K562 (cell line): ENCODE measurements at regions not wholly inside any gene's neighbourhood (a gene's known extent, or its start where the extent isn't known, plus 50 kb on each side); places are given as distances from the start of the nearest gene placed in this dataset.

Experiments used
- ATAC-seq: fragments of 200-7000 bp; cut with Tn5 transposase; 3 replicates; pipeline ENCODE4 v1.9.1; 2020; ENCODE audit warnings: moderate library complexity
- BruUV-seq: library from RNA; stranded (reverse); fragments of 400-500 nt; replicated peaks from 2 replicates; lab custom pipeline; 2021; lab: Mats Ljungman, UMichigan
- CTCF ChIA-PET: fragments of 300-600 bp; formaldehyde crosslinking; extraction: SDS; loops from one replicate; lab custom pipeline; 2021; ENCODE audit warnings: low intra/inter-chr PET ratio; lab: Yijun Ruan, JAX
- POLR2A ChIA-PET: fragments of 300-600, 350-650 bp; sonication (Branson Sonifier 250); formaldehyde crosslinking; extraction: SDS; loops from one replicate; lab custom pipeline; 2021; ENCODE audit warnings: antibody characterized with exemption, inconsistent platforms; lab: Yijun Ruan, JAX
- DNase-seq, 4 experiments: peaks; one replicate each; pipeline versions ENCODE4 v3.0.0 to v3.0.0-alpha.2; 2011 to 2018; ENCODE audit warnings: low spot score in 3 of 4, mixed read lengths in 3 of 4; ENCODE audit errors: extremely low read depth in 1 of 4
- FAIRE-seq: peaks from 2 replicates; lab custom pipeline; 2011; peaks lifted over from hg19 to GRCh38; lab: Jason Lieb, UNC
- H2AFZ ChIP-seq: 2 replicates; pipeline ENCODE4 v1.6.0; 2011; ENCODE audit warnings: low read depth, low read length, control low read depth, inconsistent platforms
- H3K27ac ChIP-seq: fragments of 200-600 bp; 3 replicates; pipeline ENCODE4 v1.8.0; 2011; ENCODE audit warnings: low read depth, mild to moderate bottlenecking, control low read depth, inconsistent platforms, low read length, moderate library complexity, mixed read lengths; ENCODE audit errors: extremely low read depth
- H3K27me3 ChIP-seq, 2 experiments: fragments of 300-600 bp in 1 of 2; 2 replicates in 1 of 2; 3 replicates in 1 of 2; pipeline versions ENCODE4 v1.6.0 to v1.8.0; 2011; ENCODE audit warnings: inconsistent platforms in 2 of 2, low read length in 2 of 2, mild to moderate bottlenecking in 1 of 2, mixed read lengths in 1 of 2, moderate library complexity in 1 of 2; ENCODE audit not compliant: control insufficient read depth in 2 of 2, insufficient read depth in 2 of 2
- H3K36me3 ChIP-seq: fragments of 300-600 bp; 3 replicates; pipeline ENCODE4 v1.8.0; 2011; ENCODE audit warnings: mild to moderate bottlenecking, low read length, inconsistent platforms; ENCODE audit not compliant: control insufficient read depth, insufficient read depth
- H3K4me1 ChIP-seq, 2 experiments: fragments of 200-600 bp in 1 of 2; replicated peaks in 1 of 2; 2 replicates in 1 of 2; 3 replicates in 1 of 2; pipeline versions ENCODE4 v1.5.1 to v1.8.0; 2011; ENCODE audit warnings: inconsistent platforms in 2 of 2, low read length in 2 of 2, mild to moderate bottlenecking in 1 of 2, mixed read lengths in 1 of 2, moderate library complexity in 1 of 2; ENCODE audit not compliant: control insufficient read depth in 2 of 2, insufficient read depth in 2 of 2
- H3K4me2 ChIP-seq: 2 replicates; pipeline ENCODE4 v1.6.1; 2011; ENCODE audit warnings: low read length, control low read depth, inconsistent platforms, mixed read lengths; ENCODE audit not compliant: insufficient read depth
- H3K4me3 ChIP-seq: fragments of 200-600 bp; sonication (generic), shearing (Covaris generic); 2 replicates; pipeline ENCODE4 v1.5.1; 2016; ENCODE audit warnings: control low read depth, inconsistent platforms
- H3K79me2 ChIP-seq: fragments of 200-600 bp; 3 replicates; pipeline ENCODE4 v1.8.0; 2011; ENCODE audit warnings: low read length, inconsistent platforms; ENCODE audit not compliant: control insufficient read depth, insufficient read depth
- H3K9ac ChIP-seq, 2 experiments: 2 replicates each; pipeline versions ENCODE4 v1.6.0 to v1.6.1; 2011; ENCODE audit warnings: low read depth in 2 of 2, low read length in 2 of 2, control low read depth in 1 of 2, inconsistent platforms in 1 of 2, mild to moderate bottlenecking in 1 of 2, mixed read lengths in 1 of 2; ENCODE audit not compliant: insufficient read depth in 1 of 2
- H3K9me1 ChIP-seq: one replicate; pipeline ENCODE4 v1.6.0; 2011; ENCODE audit warnings: inconsistent platforms, mild to moderate bottlenecking, low read length, moderate library complexity; ENCODE audit not compliant: control insufficient read depth, insufficient read depth
- H3K9me3 ChIP-seq: replicated peaks from 2 replicates; pipeline ENCODE4 v1.5.1; 2011; ENCODE audit warnings: low read depth, low read length, inconsistent platforms; ENCODE audit not compliant: control insufficient read depth, insufficient read depth
- H4K20me1 ChIP-seq: replicated peaks from 2 replicates; pipeline ENCODE4 v1.6.1; 2011; ENCODE audit warnings: low read length, inconsistent platforms, mixed read lengths; ENCODE audit not compliant: control insufficient read depth, insufficient read depth
- ADNP ChIP-seq: fragments of 200-800 bp; sonication (Bioruptor generic); IDR thresholded peaks from 2 replicates; pipeline ENCODE4 v1.6.1; 2016; ENCODE audit warnings: missing genetic modification characterization, missing compliant biosample characterization
- DDX20 ChIP-seq: fragments of 450-650 bp; IDR thresholded peaks from 2 replicates; pipeline ENCODE4 v1.6.1; 2016; ENCODE audit warnings: missing genetic modification characterization, low read depth, mild to moderate bottlenecking, missing compliant biosample characterization, moderate library complexity
- DNMT1 ChIP-seq: fragments of 450-650 bp; IDR thresholded peaks from 2 replicates; pipeline ENCODE4 v1.6.1; 2016; ENCODE audit warnings: antibody characterized with exemption, mild to moderate bottlenecking
- EHMT2 ChIP-seq: fragments of 450-650 bp; IDR thresholded peaks from 2 replicates; pipeline ENCODE4 v1.6.1; 2018; ENCODE audit warnings: antibody characterized with exemption
- ESRRA ChIP-seq: fragments of 450-650 bp; IDR thresholded peaks from 2 replicates; pipeline ENCODE4 v1.6.1; 2014; ENCODE audit warnings: low read depth, mild to moderate bottlenecking, moderate library complexity, borderline replicate concordance
- FOS ChIP-seq: IDR thresholded peaks from 3 replicates; pipeline ENCODE4 v1.6.1; 2011; ENCODE audit not compliant: insufficient read length; ENCODE audit errors: extremely low read depth
- FOXP1 ChIP-seq: sonication (generic); formaldehyde crosslinking; IDR thresholded peaks from 2 replicates; pipeline ENCODE4 v1.8.0; 2022; ENCODE audit warnings: mild to moderate bottlenecking, missing genetic modification reagents
- HMG20B ChIP-seq: fragments of 250-450 bp; sonication (Bioruptor Pico); IDR thresholded peaks from 2 replicates; pipeline ENCODE4 v1.5.0; 2021; ENCODE audit warnings: mild to moderate bottlenecking
- LEF1 ChIP-seq: fragments of 450-650 bp; IDR thresholded peaks from 2 replicates; pipeline ENCODE4 v1.6.1; 2016; ENCODE audit warnings: mild to moderate bottlenecking
- MCM5 ChIP-seq: fragments of 450-650 bp; IDR thresholded peaks from 2 replicates; pipeline ENCODE4 v1.6.1; 2016; ENCODE audit warnings: low read depth
- NR3C1 ChIP-seq: sonication (generic); formaldehyde crosslinking; IDR thresholded peaks from 2 replicates; pipeline ENCODE4 v1.8.1; 2022; ENCODE audit warnings: missing genetic modification reagents
- SIRT6 ChIP-seq: IDR thresholded peaks from one replicate; pipeline ENCODE4 v1.6.1; 2012; ENCODE audit warnings: low read depth, mild to moderate bottlenecking, control low read depth, inconsistent platforms, low read length, moderate library complexity
- SRSF9 ChIP-seq: fragments of 200-400 bp; formaldehyde crosslinking; IDR thresholded peaks from 2 replicates; pipeline ENCODE4 v1.6.1; 2017; ENCODE audit warnings: low read depth, low read length, borderline replicate concordance
- ZNF12 ChIP-seq: sonication (generic); formaldehyde crosslinking; IDR thresholded peaks from 2 replicates; pipeline ENCODE4 v1.4.0; 2020; ENCODE audit warnings: mild to moderate bottlenecking, missing genetic modification reagents
- ZNF324 ChIP-seq: fragments of 250-450 bp; sonication (Bioruptor Pico); IDR thresholded peaks from 2 replicates; pipeline ENCODE4 v1.4.0; 2020; ENCODE audit warnings: mild to moderate bottlenecking
- WGBS: fragments of 100-300 bp; shearing (Covaris generic); methylation state at CpG from one replicate; pipeline ENCODE4 v1.1.6; 2016; ENCODE audit warnings: low coverage, mixed read lengths; ENCODE audit not compliant: insufficient coverage; ENCODE audit errors: missing lambda C conversion rate; 5-methylcytosine and 5-hydroxymethylcytosine counted together
- in situ Hi-C: fragments of 300-500 bp; cut with MboI; formaldehyde crosslinking; loops from 4 replicates; pipeline ENCODE4 v1.15.0; 2018; ENCODE audit warnings: inconsistent platforms, mixed read lengths
- intact Hi-C: fragments of 100-400 bp; cut with micrococcal nuclease; formaldehyde crosslinking; loops from 2 replicates; pipeline ENCODE4 v1.14.2; 2022
- TF ChIP-seq, protein P1 (sequence below): fragments of 150-350 bp; conservative IDR thresholded peaks from 2 replicates; pipeline ENCODE4 v1.6.1; 2014; ENCODE audit warnings: low read length
- TF ChIP-seq, protein P2 (sequence below): fragments of 450-650 bp; IDR thresholded peaks from 2 replicates; pipeline ENCODE4 v1.6.1; 2016; ENCODE audit warnings: antibody characterized with exemption

DNA sequence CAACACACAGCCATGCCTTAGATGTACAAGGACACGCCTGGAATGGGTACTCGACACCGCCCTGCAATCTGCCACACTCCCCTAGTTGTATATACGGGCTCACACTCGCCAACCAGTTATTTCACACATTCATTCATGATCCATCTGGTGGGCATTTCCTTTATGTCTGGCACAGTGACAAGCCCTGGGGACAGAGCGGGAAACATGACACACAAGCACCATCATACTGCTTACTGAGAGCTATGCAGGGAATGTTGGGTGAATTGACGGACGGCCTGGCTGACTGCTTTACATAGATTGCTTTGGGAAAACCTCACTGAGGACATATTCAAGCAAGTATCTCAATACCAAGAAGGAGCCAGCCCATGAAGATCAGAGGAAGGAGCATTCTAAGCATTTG is 448.0 kb upstream of the SPRED2 start:
- ChIA-PET CTCF (no interaction called here), POLR2A (interaction anchor here (1.1 to 1.5 kb wide), 3 partner anchors 10 to 41 kb away, joined by 4 read pairs; no protein-coding TSS in a partner anchor)
- H3K4me2 ChIP-seq: no peak overlapping the region
- no TSS peak for BruUV-seq
- no peaks in the 10 kb centered on the region for H4K20me1 ChIP-seq
- no peaks in the 10 kb centered on the region for H3K79me2 ChIP-seq
- FAIRE-seq: no peak
- H3K4me3 ChIP-seq: no peak overlapping the region
- WGBS: 27% methylated on average over 8 of the region's 8 CpGs
- intact Hi-C loops: no loop called here
- H2AFZ ChIP-seq: 0 out of 2 replicates have a peak overlapping the region, but pooled peaks have one; percentile 14
- no peaks in the 10 kb centered on the region for H3K9me1 ChIP-seq
- H3K27ac ChIP-seq: no peak overlapping the region
- H3K36me3 ChIP-seq: no peaks in the 10 kb centered on the region
- in situ Hi-C loops: no loop called here
- no peak for DNase-seq
- TF ChIP-seq FOXP1 (no peak), ESRRA (no peak), SIRT6 (no peak), DNMT1 (no peak), MCM5 (no peak), DDX20 (tag) (no peak), FOS (no peak), EHMT2 (no peak), ADNP (tag) (no peak), HMG20B (CRISPR knock-in tag) (no peak), SRSF9 (no peak), NR3C1 (no peak), LEF1 (no peak), ZNF12 (no peak), ZNF324 (CRISPR knock-in tag) (no peak)
- TF ChIP-seq, protein P1, sequence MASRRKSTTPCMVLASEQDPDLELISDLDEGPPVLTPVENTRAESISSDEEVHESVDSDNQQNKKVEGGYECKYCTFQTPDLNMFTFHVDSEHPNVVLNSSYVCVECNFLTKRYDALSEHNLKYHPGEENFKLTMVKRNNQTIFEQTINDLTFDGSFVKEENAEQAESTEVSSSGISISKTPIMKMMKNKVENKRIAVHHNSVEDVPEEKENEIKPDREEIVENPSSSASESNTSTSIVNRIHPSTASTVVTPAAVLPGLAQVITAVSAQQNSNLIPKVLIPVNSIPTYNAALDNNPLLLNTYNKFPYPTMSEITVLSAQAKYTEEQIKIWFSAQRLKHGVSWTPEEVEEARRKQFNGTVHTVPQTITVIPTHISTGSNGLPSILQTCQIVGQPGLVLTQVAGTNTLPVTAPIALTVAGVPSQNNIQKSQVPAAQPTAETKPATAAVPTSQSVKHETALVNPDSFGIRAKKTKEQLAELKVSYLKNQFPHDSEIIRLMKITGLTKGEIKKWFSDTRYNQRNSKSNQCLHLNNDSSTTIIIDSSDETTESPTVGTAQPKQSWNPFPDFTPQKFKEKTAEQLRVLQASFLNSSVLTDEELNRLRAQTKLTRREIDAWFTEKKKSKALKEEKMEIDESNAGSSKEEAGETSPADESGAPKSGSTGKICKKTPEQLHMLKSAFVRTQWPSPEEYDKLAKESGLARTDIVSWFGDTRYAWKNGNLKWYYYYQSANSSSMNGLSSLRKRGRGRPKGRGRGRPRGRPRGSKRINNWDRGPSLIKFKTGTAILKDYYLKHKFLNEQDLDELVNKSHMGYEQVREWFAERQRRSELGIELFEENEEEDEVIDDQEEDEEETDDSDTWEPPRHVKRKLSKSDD: no peak
- TF ChIP-seq, protein P2, sequence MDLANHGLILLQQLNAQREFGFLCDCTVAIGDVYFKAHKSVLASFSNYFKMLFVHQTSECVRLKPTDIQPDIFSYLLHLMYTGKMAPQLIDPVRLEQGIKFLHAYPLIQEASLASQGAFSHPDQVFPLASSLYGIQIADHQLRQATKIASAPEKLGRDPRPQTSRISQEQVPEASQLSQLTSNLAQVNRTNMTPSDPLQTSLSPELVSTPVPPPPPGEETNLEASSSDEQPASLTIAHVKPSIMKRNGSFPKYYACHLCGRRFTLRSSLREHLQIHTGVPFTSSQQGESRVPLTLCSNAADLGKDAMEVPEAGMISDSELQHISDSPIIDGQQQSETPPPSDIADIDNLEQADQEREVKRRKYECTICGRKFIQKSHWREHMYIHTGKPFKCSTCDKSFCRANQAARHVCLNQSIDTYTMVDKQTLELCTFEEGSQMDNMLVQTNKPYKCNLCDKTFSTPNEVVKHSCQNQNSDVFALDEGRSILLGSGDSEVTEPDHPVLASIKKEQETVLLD: no peak
- H3K9ac ChIP-seq: no peak overlapping the region
- H3K27me3 ChIP-seq: no peaks in the 10 kb centered on the region
- no peaks in the 10 kb centered on the region for H3K4me1 ChIP-seq
- H3K9me3 ChIP-seq: no peaks in the 10 kb centered on the region
- no peak for ATAC-seq
